ENCODE measurements at regions not wholly inside any gene's neighbourhood (a gene's known extent, or its start where the extent isn't known, plus 50 kb on each side); places are given as distances from the start of the nearest gene placed in this dataset.

DNA sequence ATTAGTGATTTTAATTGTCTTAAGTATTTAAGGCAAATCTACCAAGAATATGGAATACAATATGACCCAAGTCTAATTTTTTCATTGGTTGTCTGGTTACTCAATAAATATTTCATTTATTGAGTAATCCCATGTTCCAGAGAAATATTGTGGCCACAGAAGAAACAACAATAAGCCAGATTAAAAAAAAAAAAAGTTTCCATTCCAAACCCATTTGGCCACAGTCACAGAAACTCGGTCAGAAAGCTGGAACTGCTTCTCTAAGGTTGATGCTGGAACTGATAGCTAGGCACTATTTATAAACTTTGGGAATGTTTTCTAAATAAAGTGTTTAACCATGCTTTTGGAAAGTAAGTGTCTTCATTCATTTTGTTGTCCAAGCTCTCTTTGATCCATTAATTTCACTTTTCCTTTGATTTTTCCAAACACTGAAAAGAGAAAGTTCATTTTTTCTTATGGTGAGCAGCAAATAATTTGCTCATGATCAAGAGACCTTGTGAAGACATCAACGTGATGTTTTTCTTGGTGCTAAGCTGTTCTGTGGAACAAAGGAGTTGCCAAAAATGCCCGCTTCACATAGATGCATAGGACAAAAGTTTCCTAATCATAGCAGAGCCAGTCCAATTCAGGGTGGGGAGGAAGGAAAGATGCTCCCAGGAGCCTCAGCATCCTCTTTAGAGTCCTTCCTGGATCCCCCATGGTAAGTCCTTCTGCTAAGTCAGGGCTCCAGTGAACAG is 72.1 kb upstream of the CCBE1 start:
- TF ChIP-seq, protein P1, sequence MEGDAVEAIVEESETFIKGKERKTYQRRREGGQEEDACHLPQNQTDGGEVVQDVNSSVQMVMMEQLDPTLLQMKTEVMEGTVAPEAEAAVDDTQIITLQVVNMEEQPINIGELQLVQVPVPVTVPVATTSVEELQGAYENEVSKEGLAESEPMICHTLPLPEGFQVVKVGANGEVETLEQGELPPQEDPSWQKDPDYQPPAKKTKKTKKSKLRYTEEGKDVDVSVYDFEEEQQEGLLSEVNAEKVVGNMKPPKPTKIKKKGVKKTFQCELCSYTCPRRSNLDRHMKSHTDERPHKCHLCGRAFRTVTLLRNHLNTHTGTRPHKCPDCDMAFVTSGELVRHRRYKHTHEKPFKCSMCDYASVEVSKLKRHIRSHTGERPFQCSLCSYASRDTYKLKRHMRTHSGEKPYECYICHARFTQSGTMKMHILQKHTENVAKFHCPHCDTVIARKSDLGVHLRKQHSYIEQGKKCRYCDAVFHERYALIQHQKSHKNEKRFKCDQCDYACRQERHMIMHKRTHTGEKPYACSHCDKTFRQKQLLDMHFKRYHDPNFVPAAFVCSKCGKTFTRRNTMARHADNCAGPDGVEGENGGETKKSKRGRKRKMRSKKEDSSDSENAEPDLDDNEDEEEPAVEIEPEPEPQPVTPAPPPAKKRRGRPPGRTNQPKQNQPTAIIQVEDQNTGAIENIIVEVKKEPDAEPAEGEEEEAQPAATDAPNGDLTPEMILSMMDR (conservative IDR thresholded peaks at IDR 0.05; ENCODE audit: low read depth, low read length): no peak
- no peak for DNase-seq (ENCODE audit: low read depth)
- H3K4me3 ChIP-seq (ENCODE audit: low read length): no peak overlapping the region

DNA sequence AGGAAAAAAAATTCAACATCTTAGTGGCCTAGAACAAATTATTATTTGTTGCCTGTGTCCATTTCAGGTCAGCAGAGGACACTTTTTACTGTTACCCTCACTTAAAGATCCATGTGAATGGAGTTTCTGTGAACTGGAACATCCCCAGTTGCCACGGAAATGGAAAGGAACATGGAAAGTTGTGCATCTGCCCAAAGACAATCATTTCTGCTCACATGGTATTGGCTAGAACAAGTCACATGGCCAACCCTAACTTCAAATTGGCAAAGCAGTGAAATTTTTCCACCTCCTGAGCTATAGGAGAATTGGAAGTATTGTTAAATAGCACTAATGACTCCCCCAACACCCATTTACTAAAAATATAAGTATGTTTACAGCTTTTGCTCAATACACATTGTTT is 71.2 kb upstream of the CCBE1 start:
- TF ChIP-seq, protein P1 (conservative IDR thresholded peaks at IDR 0.05; ENCODE audit: low read depth, low read length): no peak
- no peak overlapping the region for H3K4me3 ChIP-seq (ENCODE audit: low read length)
- no peak for DNase-seq (ENCODE audit: low read depth)

DNA sequence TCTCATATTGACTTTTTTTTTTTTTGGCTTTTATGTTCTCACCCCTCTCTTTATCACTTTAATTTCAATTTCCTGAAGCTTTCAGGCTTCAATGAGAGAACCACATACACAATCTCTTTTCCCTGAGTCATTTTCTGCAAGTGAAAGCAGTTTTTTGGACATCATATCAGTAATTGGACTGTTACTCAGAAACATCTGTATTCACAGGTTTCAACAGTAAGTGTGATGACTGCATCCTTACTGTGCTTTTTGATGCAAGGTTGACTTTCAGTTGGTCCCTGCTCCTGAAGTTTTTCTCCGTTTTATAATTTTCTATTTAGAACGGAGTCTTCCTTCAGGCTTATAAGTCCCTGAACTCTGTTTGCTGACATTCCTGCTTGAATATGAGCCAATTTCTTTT is 70.5 kb upstream of the CCBE1 start:
- TF ChIP-seq, protein P1 (conservative IDR thresholded peaks at IDR 0.05; ENCODE audit: low read depth, low read length): no peak
- DNase-seq (ENCODE audit: low read depth): no peak
- no peak overlapping the region for H3K4me3 ChIP-seq (ENCODE audit: low read length)

DNA sequence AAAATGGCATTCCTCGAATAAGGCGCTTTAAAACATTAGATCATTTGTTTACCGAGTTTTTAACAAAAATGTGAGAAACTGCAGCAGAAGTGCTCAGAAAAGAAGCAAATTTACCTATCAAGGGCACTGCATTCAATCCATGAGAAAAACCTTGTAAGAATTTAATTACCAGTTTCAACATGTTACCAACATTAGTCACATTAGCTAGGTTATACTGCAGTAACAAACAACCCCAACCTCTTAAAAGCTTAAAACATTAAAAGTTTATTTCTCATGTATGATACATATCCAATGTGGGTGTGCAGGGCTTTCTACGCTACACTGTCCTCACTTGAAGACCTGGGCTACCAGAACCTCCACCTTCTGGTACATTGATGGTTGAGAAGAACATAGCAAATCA is 68.1 kb upstream of the CCBE1 start:
- TF ChIP-seq, protein P1 (conservative IDR thresholded peaks at IDR 0.05; ENCODE audit: low read depth, low read length): no peak
- no peak for DNase-seq (ENCODE audit: low read depth)
- no peak overlapping the region for H3K4me3 ChIP-seq (ENCODE audit: low read length)

DNA sequence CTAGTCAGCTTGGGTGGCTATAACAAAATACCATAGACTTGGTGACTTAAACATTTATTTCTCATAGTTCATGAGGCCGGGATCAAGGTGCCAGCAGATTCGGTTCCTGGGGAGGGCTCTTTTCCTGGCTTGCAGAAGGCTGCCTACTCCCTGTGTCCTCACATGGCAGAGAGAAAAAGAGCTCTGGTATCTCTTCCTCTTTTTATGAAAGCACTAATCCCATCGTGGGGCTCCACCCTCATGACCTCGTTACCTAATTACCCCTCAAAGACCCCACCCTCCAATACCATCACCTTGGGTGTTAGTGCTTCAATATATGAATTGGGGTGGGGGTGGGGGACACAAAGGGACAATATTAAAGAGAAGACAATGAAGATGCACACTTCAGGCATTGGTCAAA is 67.1 kb upstream of the CCBE1 start:
- no peak for DNase-seq (ENCODE audit: low read depth)
- TF ChIP-seq, protein P1 (conservative IDR thresholded peaks at IDR 0.05; ENCODE audit: low read depth, low read length): no peak
- H3K4me3 ChIP-seq (ENCODE audit: low read length): no peak overlapping the region

DNA sequence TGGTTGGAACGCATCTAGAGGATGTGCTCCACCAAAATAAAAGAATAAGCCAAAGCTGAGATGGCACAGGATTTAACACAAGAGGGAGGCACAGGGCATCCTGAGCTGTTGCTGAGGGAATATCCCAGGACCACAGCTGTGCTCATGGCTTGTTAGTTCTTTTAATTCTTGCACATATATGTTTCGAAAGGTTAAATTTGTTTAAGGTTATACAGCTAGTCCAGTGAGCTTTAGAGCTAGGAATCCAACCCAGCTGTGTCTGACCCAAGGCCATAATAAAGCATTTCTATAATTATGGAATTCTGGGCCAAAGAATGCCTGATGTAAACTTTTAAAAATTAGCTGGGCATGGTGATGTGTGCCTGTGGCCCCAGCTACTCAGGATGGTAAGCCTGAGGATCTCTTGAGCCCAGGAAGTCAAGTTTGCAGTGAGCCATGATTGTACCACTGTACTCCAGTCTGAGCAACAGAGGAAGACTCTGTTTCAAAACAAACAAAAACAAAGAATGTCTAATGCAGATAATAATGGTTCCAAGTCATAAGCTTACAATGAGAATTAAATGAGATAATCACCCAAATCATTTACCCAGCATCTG is 66.4 kb upstream of the CCBE1 start:
- TF ChIP-seq, protein P1 (conservative IDR thresholded peaks at IDR 0.05; ENCODE audit: low read depth, low read length): no peak
- DNase-seq (ENCODE audit: low read depth): no peak
- no peak overlapping the region for H3K4me3 ChIP-seq (ENCODE audit: low read length)

Data from retinal pigment epithelial cell (primary cell).